HCT116 (cell line): ENCODE measurements at regions not wholly inside any gene's neighbourhood (a gene's known extent, or its start where the extent isn't known, plus 50 kb on each side); places are given as distances from the start of the nearest gene placed in this dataset.

Source experiments
- ATAC-seq: fragments of 200-7000 bp; cut with Tn5 transposase; 2 replicates; pipeline ENCODE4 v1.9.1; 2020; ENCODE audit warnings: mild to moderate bottlenecking, moderate library complexity
- BruUV-seq: library from RNA; stranded (reverse); fragments of 400-500 nt; replicated peaks from 2 replicates; lab custom pipeline; 2021; lab: Mats Ljungman, UMichigan
- CTCF ChIA-PET: fragments of 300-600 bp; sonication (Branson Sonifier 250); formaldehyde crosslinking; loops from one replicate; lab custom pipeline; 2021; ENCODE audit warnings: antibody characterized with exemption; lab: Charles Lee
- POLR2A ChIA-PET: fragments of 300-600, 350-600 bp; sonication (Branson Sonifier 250); formaldehyde crosslinking; loops from one replicate; lab custom pipeline; 2021; ENCODE audit warnings: antibody characterized with exemption; lab: Charles Lee
- RAD21 ChIA-PET, 2 experiments: fragments of 300-600 bp; sonication (Branson Sonifier 250); formaldehyde crosslinking; loops; one replicate each; lab custom pipeline; 2023; ENCODE audit warnings: low total read pairs in 2 of 2; ENCODE audit not compliant: uncharacterized antibody in 2 of 2, unreplicated experiment in 2 of 2, low non-redundant PET in 1 of 2; lab: Charles Lee
- DNase-seq: peaks from one replicate; pipeline ENCODE4 v3.0.0-alpha.2; 2010; ENCODE audit warnings: low read depth, low spot score
- H2AFZ ChIP-seq: fragments of 200-600 bp; shearing (Covaris generic), sonication (generic); 2 replicates; pipeline ENCODE4 v1.6.1; 2017; ENCODE audit warnings: low read depth, mixed run types, mixed read lengths, antibody characterized with exemption, low read length; ENCODE audit not compliant: poor library complexity, severe bottlenecking
- H3K27ac ChIP-seq: 2 replicates; pipeline ENCODE4 v1.5.1; 2012; ENCODE audit warnings: low read depth, low read length
- H3K27me3 ChIP-seq: fragments of 200-600 bp; sonication (generic); 2 replicates; pipeline ENCODE4 v1.6.1; 2016; ENCODE audit warnings: mixed run types, low read length, mixed read lengths; ENCODE audit not compliant: insufficient read depth
- H3K36me3 ChIP-seq, 2 experiments: fragments of 200-500 bp in 1 of 2; fragments of 200-600 bp in 1 of 2; sonication (Bioruptor generic) in 1 of 2; sonication (generic) in 1 of 2; 2 replicates each; pipeline versions ENCODE4 v1.5.1 to v1.6.1; 2014 to 2016; ENCODE audit warnings: low read length in 2 of 2, inconsistent platforms in 1 of 2, mixed read lengths in 1 of 2, mixed run types in 1 of 2; ENCODE audit not compliant: insufficient read depth in 2 of 2, control insufficient read depth in 1 of 2
- H3K4me1 ChIP-seq, 2 experiments: fragments of 200-600 bp in 1 of 2; sonication (generic) in 1 of 2; 2 replicates each; pipeline versions ENCODE4 v1.5.1 to v1.6.1; 2012 to 2017; ENCODE audit warnings: low read length in 2 of 2, inconsistent platforms in 1 of 2, mild to moderate bottlenecking in 1 of 2, mixed read lengths in 1 of 2, mixed run types in 1 of 2, moderate library complexity in 1 of 2; ENCODE audit not compliant: insufficient read depth in 2 of 2, control insufficient read depth in 1 of 2
- H3K4me2 ChIP-seq: fragments of 200-600 bp; sonication (generic); 2 replicates; pipeline ENCODE4 v1.6.1; 2017; ENCODE audit warnings: mixed run types, low read length, mixed read lengths
- H3K4me3 ChIP-seq, 2 experiments: fragments of 200-600 bp in 1 of 2; sonication (generic) in 1 of 2; replicated peaks in 1 of 2; 2 replicates each; pipeline ENCODE4 v1.5.1; 2011 to 2016; ENCODE audit warnings: low read length in 2 of 2, control low read depth in 1 of 2, low read depth in 1 of 2, mild to moderate bottlenecking in 1 of 2, mixed read lengths in 1 of 2, mixed run types in 1 of 2
- H3K79me2 ChIP-seq: fragments of 200-600 bp; sonication (generic); 2 replicates; pipeline ENCODE4 v1.6.1; 2017; ENCODE audit warnings: mild to moderate bottlenecking, mixed run types, low read length, moderate library complexity, mixed read lengths; ENCODE audit not compliant: insufficient read depth
- H3K9ac ChIP-seq: fragments of 200-600 bp; sonication (generic); 2 replicates; pipeline ENCODE4 v1.6.1; 2016; ENCODE audit warnings: low read length, mixed read lengths
- H3K9me2 ChIP-seq: fragments of 200-600 bp; sonication (generic), shearing (Covaris generic); 2 replicates; pipeline ENCODE4 v1.6.1; 2017; ENCODE audit warnings: mixed run types, mild to moderate bottlenecking, moderate library complexity; ENCODE audit not compliant: insufficient read depth
- H3K9me3 ChIP-seq, 2 experiments: fragments of 200-500 bp in 1 of 2; fragments of 200-600 bp in 1 of 2; sonication (Bioruptor generic) in 1 of 2; sonication (generic) in 1 of 2; 2 replicates each; pipeline ENCODE4 v1.6.1; 2014 to 2017; ENCODE audit warnings: low read length in 2 of 2, mixed read lengths in 2 of 2, inconsistent platforms in 1 of 2, low read depth in 1 of 2, mild to moderate bottlenecking in 1 of 2, mixed run types in 1 of 2, moderate library complexity in 1 of 2; ENCODE audit not compliant: control insufficient read depth in 1 of 2, insufficient read depth in 1 of 2
- H4K20me1 ChIP-seq: fragments of 200-600 bp; sonication (generic), shearing (Covaris generic); 2 replicates; pipeline ENCODE4 v1.6.1; 2017; ENCODE audit warnings: mixed run types, mild to moderate bottlenecking, moderate library complexity; ENCODE audit not compliant: insufficient read depth
- CBX3 ChIP-seq: IDR thresholded peaks from 2 replicates; pipeline ENCODE4 v1.6.1; 2012; ENCODE audit warnings: low read depth
- CEBPB ChIP-seq: IDR thresholded peaks from 2 replicates; pipeline ENCODE4 v1.6.1; 2012; ENCODE audit warnings: low read depth
- EGR1 ChIP-seq: IDR thresholded peaks from 2 replicates; pipeline ENCODE4 v1.6.1; 2012; ENCODE audit warnings: low read depth
- EZH2 ChIP-seq: fragments of 200-600 bp; sonication (generic); IDR thresholded peaks from 2 replicates; pipeline ENCODE4 v1.6.1; 2017; ENCODE audit warnings: antibody characterized with exemption, mixed run types
- EZH2phosphoT487 ChIP-seq: fragments of 200-600 bp; IDR thresholded peaks from 2 replicates; pipeline ENCODE4 v1.6.1; 2018; ENCODE audit warnings: antibody characterized with exemption, borderline replicate concordance
- JUND ChIP-seq: IDR thresholded peaks from 2 replicates; pipeline ENCODE4 v1.6.1; 2012
- POLR2A ChIP-seq: IDR thresholded peaks from 2 replicates; pipeline ENCODE4 v1.7.0; 2011; ENCODE audit warnings: borderline replicate concordance; ENCODE audit not compliant: insufficient read depth, insufficient read length; ENCODE audit errors: extremely low read depth
- RAD21 ChIP-seq: IDR thresholded peaks from 2 replicates; pipeline ENCODE4 v1.6.1; 2012; ENCODE audit warnings: low read depth, mild to moderate bottlenecking
- SIN3A ChIP-seq: IDR thresholded peaks from 2 replicates; pipeline ENCODE4 v1.6.1; 2012; ENCODE audit warnings: low read depth
- SP1 ChIP-seq: IDR thresholded peaks from 2 replicates; pipeline ENCODE4 v1.6.1; 2012; ENCODE audit warnings: low read depth
- TCF7L2 ChIP-seq: IDR thresholded peaks from 2 replicates; pipeline ENCODE4 v1.7.0; 2011; ENCODE audit warnings: borderline replicate concordance, inconsistent platforms; ENCODE audit not compliant: insufficient read depth, insufficient read length; ENCODE audit errors: extremely low read depth
- YY1 ChIP-seq: IDR thresholded peaks from 2 replicates; pipeline ENCODE4 v1.6.1; 2011; ENCODE audit warnings: low read length, low read depth, moderate library complexity, mild to moderate bottlenecking; ENCODE audit not compliant: insufficient replicate concordance; ENCODE audit errors: extremely low read depth
- ZFX ChIP-seq: fragments of 450-650 bp; IDR thresholded peaks from 2 replicates; pipeline ENCODE4 v1.6.1; 2017
- ZNF274 ChIP-seq: fragments of 200-500 bp; sonication (Bioruptor generic); IDR thresholded peaks from 2 replicates; pipeline ENCODE4 v1.6.1; 2014; ENCODE audit warnings: mild to moderate bottlenecking, low read depth, low read length, inconsistent platforms
- intact Hi-C: fragments of 100-400 bp; cut with micrococcal nuclease; formaldehyde crosslinking; loops from 2 replicates; pipeline ENCODE4 v1.10.0; 2022
- TF ChIP-seq, protein P1 (sequence below): IDR thresholded peaks from 2 replicates; pipeline ENCODE4 v1.6.1; 2012
- TF ChIP-seq, protein P2 (sequence below), 3 experiments: fragments of 200-600 bp in 1 of 3; sonication (generic) in 1 of 3; IDR thresholded peaks in 2 of 3; conservative IDR thresholded peaks in 1 of 3; 2 replicates each; pipeline ENCODE4 v1.5.1; 2012 to 2017; ENCODE audit warnings: low read depth in 2 of 3, low read length in 2 of 3, antibody characterized with exemption in 1 of 3, borderline replicate concordance in 1 of 3, control low read depth in 1 of 3, mild to moderate bottlenecking in 1 of 3, mixed read lengths in 1 of 3, mixed run types in 1 of 3, moderate library complexity in 1 of 3; ENCODE audit not compliant: insufficient read depth in 1 of 3
- TF ChIP-seq, protein P3 (sequence below): IDR thresholded peaks from 2 replicates; pipeline ENCODE4 v1.6.1; 2011; ENCODE audit warnings: mild to moderate bottlenecking, low read length, moderate library complexity; ENCODE audit not compliant: insufficient replicate concordance; ENCODE audit errors: extremely low read depth

GRCh38 chr14:26855077-26855753 lies 257.4 kb upstream of the NOVA1 start:
- no peaks in the 10 kb centered on the region for H3K27me3 ChIP-seq
- H3K36me3 ChIP-seq = no peaks in the 10 kb centered on the region
- H3K4me2 ChIP-seq = no peak overlapping the region
- no TSS peak for BruUV-seq
- H3K9me2 ChIP-seq = no peaks in the 10 kb centered on the region
- no peak for DNase-seq
- H2AFZ ChIP-seq = no peak overlapping the region
- TF ChIP-seq EZH2 = no peak
- H4K20me1 ChIP-seq = no peaks in the 10 kb centered on the region
- no peak overlapping the region for H3K27ac ChIP-seq
- no peak for ATAC-seq
- CTCF ChIA-PET = no interaction called here
- no peaks in the 10 kb centered on the region for H3K79me2 ChIP-seq
- intact Hi-C loops = no loop called here
- POLR2A ChIA-PET = no interaction called here
- no peaks in the 10 kb centered on the region for H3K4me1 ChIP-seq
- no peak overlapping the region for H3K4me3 ChIP-seq
- RAD21 ChIA-PET = no interaction called here
- H3K9ac ChIP-seq = no peak overlapping the region
- H3K9me3 ChIP-seq = peaks cover 25 to 26% of the 10 kb centered on the region in 2 experiments; a peak in 2 of 4 replicates

GRCh38 chr14:26856876-26857518 lies 259.2 kb upstream of the NOVA1 start:
- POLR2A ChIA-PET = no interaction called here
- Histone ChIP-seq H4K20me1 (no peaks in the 10 kb centered on the region), H3K4me1 (no peaks in the 10 kb centered on the region), H3K9me2 (no peaks in the 10 kb centered on the region), H3K4me2 (no peak overlapping the region), H3K79me2 (no peaks in the 10 kb centered on the region), H3K9me3 (peaks cover 22 to 23% of the 10 kb centered on the region in 2 experiments; a peak in 2 of 4 replicates), H3K36me3 (no peaks in the 10 kb centered on the region), H3K4me3 (no peak overlapping the region), H3K27ac (no peak overlapping the region), H3K9ac (no peak overlapping the region), H2AFZ (no peak overlapping the region), H3K27me3 (no peaks in the 10 kb centered on the region)
- RAD21 ChIA-PET = no interaction called here
- CTCF ChIA-PET = no interaction called here
- ATAC-seq (no peak), DNase-seq (no peak)
- intact Hi-C loops = no loop called here
- BruUV-seq = no TSS peak
- no peak for TF ChIP-seq JUND
- no peak for TF ChIP-seq YY1
- no peak for TF ChIP-seq CBX3
- no peak for TF ChIP-seq EZH2phosphoT487
- no peak for TF ChIP-seq EGR1
- no peak for TF ChIP-seq ZFX
- no peak for TF ChIP-seq POLR2A
- TF ChIP-seq TCF7L2 = no peak
- TF ChIP-seq, protein P1, sequence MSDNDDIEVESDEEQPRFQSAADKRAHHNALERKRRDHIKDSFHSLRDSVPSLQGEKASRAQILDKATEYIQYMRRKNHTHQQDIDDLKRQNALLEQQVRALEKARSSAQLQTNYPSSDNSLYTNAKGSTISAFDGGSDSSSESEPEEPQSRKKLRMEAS = no peak
- no peak for TF ChIP-seq SP1
- TF ChIP-seq RAD21 = no peak
- TF ChIP-seq, protein P2, sequence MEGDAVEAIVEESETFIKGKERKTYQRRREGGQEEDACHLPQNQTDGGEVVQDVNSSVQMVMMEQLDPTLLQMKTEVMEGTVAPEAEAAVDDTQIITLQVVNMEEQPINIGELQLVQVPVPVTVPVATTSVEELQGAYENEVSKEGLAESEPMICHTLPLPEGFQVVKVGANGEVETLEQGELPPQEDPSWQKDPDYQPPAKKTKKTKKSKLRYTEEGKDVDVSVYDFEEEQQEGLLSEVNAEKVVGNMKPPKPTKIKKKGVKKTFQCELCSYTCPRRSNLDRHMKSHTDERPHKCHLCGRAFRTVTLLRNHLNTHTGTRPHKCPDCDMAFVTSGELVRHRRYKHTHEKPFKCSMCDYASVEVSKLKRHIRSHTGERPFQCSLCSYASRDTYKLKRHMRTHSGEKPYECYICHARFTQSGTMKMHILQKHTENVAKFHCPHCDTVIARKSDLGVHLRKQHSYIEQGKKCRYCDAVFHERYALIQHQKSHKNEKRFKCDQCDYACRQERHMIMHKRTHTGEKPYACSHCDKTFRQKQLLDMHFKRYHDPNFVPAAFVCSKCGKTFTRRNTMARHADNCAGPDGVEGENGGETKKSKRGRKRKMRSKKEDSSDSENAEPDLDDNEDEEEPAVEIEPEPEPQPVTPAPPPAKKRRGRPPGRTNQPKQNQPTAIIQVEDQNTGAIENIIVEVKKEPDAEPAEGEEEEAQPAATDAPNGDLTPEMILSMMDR (IDR thresholded peaks at IDR 0.05 in 2 of 3, conservative IDR thresholded peaks at IDR 0.05 in 1 of 3; ENCODE audit: borderline replicate concordance in 1 of 3, insufficient read depth in 1 of 3, low read depth in 2 of 3, low read length in 2 of 3) = no peak
- TF ChIP-seq CEBPB = no peak
- no peak for TF ChIP-seq ZNF274
- TF ChIP-seq, protein P3, sequence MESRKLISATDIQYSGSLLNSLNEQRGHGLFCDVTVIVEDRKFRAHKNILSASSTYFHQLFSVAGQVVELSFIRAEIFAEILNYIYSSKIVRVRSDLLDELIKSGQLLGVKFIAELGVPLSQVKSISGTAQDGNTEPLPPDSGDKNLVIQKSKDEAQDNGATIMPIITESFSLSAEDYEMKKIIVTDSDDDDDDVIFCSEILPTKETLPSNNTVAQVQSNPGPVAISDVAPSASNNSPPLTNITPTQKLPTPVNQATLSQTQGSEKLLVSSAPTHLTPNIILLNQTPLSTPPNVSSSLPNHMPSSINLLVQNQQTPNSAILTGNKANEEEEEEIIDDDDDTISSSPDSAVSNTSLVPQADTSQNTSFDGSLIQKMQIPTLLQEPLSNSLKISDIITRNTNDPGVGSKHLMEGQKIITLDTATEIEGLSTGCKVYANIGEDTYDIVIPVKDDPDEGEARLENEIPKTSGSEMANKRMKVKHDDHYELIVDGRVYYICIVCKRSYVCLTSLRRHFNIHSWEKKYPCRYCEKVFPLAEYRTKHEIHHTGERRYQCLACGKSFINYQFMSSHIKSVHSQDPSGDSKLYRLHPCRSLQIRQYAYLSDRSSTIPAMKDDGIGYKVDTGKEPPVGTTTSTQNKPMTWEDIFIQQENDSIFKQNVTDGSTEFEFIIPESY = no peak
- TF ChIP-seq SIN3A = no peak
